ENCODE measurements at regions not wholly inside any gene's neighbourhood (a gene's known extent, or its start where the extent isn't known, plus 50 kb on each side); places are given as distances from the start of the nearest gene placed in this dataset.

DNA sequence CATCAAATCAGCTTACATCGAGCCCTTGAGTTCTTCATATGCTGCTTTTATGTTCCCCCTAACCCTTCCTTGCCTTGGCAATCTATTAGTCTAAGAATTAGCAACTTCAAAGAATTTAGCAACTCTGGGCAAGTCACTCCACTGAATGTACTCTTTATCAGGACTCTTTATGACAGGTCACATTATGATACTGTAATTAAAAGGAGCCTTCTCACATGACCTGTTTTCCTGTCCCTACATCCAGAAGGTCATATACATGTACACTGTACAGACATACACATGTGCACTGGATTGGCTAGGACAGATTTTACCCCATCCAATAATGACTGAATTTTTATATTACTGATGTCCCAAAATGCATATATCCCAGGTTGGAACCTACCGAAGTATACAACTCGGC is 463.1 kb downstream of the SHQ1 start:
- DNase-seq = no peak

DNA sequence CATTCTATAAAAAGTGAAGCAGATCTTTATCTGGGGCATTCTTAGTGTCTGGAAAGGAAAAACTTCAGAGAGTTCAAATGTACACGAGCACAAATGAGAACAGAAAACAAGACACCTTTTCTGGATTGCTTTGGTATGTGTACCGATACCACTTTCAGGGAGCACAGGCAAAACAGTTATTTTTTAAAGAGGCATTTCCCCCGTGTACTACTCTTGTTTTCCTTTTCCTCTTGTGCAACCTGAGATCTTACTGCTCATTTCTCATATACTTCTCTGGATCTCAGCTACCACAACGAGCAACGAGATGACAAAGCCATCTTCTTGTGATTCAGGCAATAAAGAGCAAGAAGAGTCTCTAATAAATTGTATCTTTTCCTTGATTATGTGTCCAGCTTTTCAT is 463.6 kb downstream of the SHQ1 start:
- DNase-seq = no peak

DNA sequence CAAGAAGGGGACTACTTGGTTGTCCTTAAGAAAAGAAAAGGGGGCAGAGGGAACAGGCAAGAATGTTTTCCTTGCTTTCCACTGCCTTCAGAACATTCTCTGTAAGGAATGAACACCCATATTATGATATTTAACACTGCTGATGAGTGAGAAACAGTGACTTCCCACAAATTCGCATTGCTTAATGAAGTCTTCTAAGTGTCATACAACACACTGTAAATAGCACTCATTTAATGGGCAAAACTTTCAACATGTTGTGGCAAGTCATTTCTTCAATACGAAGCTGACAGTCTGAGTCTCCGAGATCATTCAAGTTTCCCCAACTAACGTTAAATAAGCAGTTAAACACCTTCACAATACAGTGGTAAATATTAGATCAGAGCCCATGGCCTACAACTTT is 464.4 kb downstream of the SHQ1 start:
- no peak for DNase-seq

DNA sequence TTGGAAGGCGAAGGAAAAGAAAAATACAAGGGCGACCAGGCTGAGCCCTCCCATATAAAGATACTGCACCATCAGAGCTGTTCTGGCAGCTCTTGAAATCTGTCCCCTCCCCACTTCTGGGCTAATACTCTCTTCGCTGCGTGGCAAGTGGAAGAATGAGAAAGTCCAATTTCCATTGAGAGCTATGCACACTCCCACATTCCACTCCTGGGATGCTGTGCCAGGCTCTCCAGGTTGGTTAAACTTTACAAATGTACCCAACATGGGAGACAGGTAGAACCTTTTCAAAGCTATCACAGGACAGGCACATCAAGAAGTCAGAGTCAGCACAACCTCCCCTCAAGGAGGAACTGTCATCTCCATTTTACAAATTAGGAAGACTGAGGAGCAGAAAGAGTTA is 465.0 kb downstream of the SHQ1 start:
- no peak for DNase-seq

DNA sequence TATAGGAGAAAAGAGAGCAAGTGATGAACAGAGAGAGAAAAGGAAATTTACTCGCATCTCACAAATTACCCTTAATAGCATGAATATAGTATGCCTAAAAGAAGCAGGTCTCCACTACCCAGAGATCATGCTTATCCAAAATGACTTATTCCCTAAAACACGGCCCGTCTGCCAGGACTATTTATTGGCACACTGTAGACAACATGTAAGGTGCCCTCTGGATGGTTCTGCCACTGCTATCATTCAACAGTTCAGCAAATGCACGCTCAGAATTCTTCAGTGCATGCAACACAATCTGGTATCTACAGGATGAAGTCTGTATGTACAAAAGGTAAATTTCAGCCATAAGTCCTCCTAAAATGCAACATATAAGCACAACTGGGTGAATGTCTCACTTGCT is 465.8 kb downstream of the SHQ1 start:
- DNase-seq = no peak

DNA sequence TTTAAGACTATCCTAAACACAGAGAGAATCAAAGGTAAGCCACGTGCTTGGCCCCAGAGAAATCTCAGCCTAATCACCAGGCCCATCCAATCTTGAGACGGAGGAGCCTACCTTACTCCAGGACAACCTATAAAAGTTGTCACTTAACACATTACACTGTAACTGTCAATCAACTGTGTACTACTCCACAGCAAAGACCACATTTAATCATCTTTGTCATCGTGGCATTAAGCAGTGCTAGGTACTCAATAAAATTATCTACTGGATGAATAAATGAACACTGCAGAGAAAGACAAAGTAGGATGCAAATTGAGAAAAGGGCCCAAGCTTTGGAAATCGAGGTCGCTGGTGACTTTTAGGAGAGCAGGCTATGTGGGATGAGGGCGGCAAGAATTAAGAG is 466.7 kb downstream of the SHQ1 start:
- no peak for DNase-seq

DNA sequence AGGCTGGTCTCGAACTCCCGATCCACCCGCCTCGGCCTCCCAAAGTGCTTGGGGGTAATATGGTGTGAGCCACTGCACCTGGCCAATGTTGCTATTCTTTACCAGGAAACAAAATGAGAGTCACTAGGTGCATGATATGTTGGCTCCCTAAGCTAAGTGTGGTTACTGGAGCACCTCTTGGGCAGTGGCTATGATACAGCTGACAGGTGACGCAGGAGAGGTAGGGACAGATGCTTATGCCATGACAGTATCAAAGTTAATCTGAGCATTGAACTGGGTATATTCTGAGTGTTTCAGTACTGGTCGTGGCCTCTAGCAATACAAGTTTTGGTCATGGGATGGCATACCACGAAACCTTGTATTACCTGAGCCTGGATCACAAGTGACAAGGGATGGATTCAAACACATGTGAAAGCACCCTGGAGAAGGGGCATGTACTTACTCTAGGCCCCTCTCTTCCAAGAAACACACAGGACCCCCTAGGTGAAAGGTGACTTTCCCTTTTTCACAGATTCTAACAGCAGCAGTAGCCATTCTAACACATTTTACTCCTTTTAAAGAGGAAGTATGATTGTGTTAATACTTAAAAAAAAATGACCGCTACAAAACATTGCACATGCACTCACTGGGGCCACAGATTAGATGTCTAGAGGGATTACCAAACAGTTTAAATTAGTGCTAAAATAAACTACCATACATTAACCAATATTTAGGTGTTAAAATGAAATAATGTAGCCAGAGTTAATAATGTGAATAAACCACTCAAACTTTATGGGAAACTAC is 467.3 kb downstream of the SHQ1 start:
- no peak for DNase-seq

DNA sequence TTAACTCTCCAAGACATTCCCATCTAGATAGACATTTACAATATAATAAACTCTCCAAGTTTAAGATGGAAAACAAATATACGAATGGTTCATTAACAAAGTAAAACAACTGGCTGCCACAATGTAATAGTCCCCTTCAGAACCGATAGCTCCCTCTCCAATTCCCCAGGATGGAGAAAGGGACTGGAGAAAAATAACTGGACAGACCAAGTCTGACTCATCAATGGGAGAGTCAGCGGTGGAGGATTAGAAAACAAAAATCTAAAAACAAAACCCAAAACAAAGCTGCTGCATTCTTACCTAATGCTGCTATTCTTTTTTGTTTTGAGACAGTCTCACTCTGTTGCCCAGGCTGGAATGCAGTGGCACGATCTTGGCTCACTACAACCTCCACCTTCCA is 468.1 kb downstream of the SHQ1 start:
- DNase-seq = no peak

DNA sequence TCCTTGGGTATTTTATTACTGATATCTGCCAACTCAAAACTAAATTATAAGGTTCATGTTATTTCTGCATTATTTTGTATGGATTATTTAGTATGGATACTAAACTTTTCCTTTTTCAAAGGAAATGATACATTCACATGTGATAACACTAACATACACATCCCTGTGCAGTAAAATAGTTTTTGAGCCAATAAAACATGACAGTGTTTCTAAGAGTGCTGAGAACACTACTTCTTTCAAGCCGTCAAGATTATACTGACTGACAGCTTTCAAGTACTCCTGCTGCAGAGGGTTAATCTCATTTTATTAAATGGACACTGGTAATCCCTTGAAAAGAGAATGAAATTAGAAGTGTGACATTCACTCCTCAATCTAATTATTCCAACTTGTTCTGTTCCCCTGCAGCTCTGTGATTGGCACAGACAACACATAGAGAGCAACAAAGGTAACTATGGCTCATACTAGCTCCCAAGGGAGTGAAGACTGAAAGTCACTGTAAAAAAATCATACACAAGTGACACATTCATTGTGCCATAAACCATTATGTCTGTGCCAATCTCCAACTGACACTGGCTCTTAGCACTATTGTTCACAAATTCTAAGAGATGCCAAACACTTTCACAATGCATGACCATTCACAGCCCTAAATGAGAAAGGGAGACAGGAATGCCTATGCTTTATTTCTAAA is 468.6 kb downstream of the SHQ1 start:
- no peak for DNase-seq

DNA sequence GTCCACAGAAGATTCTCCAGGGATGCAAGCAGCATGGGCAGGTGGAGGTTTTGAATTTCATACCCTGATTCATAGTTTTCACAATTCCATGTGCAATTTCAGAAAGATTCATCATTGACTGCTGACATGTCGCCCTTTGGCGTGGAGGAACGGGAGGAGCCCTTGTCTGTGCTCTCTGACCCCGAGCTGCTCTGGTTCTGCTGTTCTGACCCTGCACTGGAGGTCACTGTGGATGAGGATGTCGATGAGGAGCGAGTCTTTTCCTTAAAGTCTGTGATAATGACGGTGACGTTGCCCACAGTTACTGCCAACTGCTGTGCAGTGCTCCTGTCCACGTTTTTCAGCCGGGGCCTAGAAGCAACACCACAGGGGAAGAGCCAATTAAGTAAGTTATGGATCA is 470.0 kb downstream of the SHQ1 start:
- no peak for DNase-seq

DNA sequence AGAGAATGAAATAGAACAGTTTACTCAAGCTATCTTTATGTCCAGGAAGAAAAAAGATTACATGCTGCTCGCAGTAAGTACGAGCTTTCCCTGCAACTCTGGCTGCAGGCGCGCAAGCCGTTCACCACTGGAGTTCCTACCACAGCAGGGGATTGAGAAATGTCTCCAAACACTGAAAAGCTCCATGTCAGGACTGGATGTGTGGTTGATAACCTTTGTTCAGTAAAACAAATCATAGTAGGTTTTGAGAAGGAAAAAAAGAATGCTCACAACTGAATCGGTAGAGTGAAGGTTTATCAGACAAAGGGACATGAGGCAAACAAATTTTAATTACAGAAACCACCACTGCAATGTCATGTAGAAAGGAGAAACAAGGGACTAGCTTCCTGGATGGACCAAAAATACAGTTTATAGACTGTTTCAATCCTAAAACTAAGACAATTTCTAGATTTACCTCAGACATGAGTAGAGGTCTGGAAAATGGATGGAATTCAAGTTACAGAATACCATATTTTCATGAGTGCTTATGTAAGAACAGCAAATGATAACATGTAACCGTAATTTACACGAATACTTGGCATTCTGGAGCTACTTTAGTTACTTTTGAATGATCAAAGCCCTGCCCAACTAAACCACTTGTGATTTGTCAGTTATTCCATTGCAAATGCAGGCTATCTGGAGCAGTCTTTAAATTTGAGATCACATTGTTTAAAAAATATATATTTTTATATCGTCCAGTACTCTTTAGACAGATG is 471.1 kb downstream of the SHQ1 start:
- DNase-seq = no peak

DNA sequence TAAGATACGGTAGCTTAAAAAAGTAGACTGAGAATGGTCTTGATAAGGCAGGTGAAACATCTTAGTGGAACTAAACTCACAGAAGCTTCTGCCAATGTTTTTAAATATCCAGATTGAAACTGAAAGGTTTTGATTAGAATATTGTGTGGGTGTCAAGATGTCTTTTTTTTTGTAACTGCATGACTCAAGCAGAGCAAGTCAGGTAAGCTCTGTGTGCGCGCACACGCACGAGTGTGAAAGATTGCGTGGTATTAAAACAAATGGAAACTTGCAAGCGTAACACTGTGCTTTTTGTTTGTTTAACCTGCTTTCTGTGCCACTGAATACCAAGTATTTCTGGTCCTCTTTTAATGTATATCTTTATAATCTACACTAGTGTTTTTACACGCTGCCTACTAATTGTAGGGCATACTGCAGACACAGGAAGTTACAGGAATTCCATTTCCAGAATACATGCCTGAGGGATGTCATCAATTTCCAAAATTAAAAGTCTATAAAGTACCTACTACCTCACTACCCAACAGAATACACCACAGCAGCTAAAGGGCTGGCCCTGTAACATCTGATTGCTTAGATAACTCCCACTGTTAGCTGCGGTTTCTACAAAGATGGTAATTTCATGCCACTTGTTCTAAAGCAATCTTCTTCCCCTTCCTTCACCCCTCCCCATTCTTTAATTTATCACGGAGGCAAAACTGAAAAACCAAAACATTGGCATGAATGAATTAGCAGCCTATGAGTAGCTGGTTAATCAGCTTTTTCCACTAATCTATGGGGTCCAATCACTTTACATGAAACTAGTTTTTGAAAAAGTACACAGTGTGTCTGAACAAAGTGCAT is 472.8 kb downstream of the SHQ1 start:
- no peak for DNase-seq

DNA sequence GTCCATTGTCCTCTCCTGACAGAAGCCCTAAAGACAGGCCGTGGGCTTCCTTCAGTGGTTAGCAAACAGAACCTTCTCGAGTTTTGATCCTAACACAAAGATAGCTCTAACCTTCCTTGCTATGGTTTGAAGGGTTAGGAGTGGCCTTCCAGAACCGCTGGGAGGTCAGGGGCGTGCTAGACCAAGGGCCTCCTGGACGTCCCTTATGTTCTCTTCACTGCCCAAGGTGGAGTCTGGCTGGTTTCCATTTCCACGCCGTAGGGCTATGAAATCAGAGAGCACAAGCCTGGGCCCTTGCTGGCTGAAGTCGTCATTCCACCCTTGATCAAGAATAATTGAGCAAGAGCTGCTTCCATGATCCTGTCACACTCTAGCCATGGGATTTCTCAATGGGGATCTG is 475.1 kb downstream of the SHQ1 start:
- no peak for DNase-seq

DNA sequence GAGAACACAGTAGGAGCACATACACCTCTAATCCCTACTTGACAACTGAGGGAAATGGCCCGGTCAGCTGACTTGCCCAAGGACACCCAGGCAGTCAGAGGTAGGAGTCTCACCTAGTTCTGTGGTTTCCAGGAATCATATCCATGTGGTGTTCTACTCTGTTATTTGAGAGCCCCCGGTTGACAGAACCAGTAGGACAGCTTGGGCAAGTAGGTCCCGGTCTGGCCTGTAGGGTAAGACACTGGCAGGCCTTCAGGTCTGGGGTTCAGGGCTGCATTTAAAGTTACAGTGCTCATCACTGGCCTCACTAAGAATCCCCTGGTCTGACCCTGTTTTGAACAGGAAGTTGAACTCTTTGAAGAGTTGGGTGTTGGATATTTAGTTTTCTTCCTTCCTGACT is 476.1 kb downstream of the SHQ1 start:
- DNase-seq = no peak

DNA sequence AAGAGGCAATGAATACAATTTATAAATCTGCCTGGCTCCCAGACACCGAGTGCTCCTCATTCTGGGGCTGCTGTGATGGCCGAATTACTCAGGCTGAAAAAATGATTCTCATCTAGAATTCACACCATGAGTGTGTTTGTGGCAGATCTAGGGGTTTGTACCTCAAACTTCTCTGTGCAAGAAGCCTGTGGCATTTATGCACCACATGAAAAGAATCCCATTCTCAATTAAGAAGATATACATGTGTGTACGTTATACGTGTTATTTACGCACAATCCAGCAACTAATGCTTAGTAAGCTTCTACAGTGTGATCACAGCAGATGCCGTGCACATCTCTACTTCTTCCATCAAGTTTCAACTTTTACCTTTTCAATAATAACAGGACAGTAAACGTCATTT is 476.8 kb downstream of the SHQ1 start:
- no peak for DNase-seq

DNA sequence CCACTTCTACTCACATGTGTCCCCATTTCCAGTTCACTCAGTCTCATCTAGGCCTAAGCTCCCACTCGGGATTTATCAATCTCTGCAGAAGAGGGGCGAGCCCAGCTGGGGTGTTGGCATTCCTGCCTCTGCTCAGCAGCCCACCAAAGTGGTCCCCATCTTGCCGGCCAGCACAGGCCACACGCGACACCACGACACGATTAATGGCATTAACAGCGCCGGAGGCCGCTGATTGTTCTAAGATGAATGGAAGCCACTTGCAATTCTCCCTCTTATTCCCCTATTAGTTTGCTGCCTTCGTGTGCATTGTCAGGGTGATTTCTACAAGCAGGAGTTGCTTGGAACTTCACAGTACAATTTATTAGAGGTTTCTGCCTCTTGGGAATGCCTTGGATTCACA is 477.3 kb downstream of the SHQ1 start:
- DNase-seq = no peak

DNA sequence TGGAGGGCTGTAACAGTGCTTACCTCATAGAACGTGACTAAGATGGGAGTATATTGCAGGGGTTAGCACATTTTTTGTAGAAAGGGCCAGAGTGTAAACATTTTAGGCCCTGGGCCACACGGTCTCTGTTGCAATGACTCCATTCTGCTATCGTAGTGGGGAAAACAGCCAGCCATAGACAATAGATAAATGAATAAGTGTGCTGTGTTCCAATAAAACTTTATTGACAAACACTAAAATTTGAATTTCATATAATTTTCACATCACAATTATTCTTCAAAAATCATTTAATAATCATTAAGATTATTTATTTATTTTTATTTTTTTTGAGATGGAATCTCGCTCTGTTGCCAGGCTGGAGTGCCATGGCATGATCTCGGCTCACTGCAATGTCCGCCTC is 478.6 kb downstream of the SHQ1 start:
- DNase-seq = no peak

DNA sequence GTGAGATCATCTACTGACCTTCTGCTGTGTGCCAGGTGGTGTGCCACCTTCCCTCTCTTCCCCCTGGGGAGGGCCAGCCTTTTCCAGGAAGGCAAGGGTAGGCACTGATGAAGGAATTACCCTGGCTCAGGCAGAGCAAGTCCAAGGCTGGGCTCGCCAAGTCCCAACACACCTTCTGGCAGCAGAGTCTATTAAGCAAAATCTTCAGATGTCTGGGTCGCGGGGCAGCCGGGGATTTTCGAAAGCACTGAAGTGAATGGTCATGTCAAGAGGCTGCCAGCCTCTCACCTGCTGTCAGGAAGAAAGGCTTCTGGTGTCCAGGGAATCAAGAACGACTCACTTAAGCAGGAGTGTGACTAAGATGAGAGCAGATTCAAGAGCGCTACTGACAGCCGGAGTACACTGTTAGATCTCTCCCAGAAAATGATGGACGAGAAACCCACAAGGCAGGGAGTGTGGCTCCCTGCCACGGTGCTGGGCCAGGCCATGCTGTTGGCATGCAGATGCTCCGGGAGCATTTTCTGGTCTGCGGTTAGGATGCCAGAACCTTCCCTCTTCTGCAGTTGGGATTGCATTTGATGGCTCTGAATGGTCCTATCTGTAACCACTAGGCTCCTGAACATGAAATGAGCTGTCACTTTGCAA is 479.8 kb downstream of the SHQ1 start:
- DNase-seq = no peak

DNA sequence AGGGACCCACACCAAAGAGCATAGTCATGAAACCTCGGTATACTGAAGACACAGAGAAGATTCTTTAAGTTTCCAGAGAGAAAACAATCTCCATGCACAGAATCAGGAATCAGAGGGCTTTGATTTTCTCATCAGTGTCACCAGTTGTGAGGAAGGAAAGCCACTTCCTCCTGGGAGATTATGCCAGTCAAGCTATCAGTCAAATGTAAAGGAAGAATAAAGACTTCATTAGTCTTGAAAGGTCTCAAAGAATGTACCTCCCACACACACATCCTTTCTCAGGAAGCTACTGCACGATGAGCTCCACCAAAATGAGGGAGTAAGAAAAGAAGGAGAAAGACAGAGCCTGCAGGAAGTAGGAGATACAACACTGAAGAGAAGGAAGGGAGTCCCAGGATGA is 486.3 kb downstream of the SHQ1 start:
- DNase-seq = no peak

DNA sequence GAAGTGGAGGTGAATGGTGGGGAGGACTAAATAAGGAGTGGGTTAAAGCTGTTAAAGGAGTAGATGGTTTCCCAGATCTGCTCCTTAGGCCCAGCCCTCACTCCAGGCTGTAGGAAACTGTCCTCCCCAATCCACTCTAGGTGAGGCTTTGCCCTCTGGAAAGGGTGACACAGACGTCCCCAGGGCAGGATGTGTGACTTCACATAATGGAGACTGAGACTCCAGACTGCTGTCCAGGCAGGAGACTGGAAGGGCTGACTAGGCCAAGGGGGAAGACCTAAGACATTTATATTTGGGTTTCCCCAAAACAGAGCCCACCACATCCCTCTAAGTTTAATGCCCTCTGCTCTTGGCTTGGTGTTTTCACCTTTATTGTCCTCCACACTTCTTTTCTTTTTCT is 488.5 kb downstream of the SHQ1 start:
- DNase-seq = no peak

DNA sequence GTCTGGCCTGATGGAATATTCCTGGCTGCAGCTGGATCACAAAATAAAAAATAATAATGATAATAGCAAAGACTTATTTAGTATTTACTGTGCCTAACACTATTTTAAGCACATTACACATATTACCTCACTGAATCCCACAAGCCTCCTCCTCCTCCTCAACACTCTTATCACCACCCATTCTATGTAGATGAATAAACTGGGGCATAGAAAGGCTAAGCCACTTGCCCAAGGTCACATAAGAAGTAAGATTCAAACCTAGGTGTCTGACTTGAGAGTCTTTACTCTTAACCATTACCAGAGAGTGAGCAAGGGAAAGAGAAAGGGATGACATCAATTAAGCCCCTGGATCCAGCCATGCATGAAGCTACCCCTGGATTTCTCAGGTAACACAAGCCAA is 493.1 kb downstream of the SHQ1 start:
- no peak for DNase-seq

DNA sequence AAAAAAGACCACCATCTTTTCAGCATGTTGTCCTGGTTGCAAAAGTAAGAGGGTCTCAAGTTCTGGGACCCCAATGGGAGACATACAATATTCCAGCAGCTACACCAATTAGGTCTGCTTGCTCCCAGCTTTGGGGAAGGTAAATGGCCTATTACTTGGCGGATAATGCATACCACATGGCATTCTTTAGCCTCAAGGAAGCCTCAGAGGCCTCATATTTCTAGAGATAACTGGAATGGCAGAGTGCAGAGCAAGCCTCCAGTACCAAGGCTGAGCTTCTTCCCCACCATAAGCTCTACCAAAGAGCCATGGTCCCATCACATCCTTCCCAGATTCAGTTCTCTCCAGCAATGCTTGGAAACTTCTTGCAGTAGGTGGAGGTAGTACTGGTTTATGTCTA is 493.8 kb downstream of the SHQ1 start:
- no peak for DNase-seq

Data from NCI-H1105 treated with DMSO at 0.1 percent for 48 hours (cell line).